ENCODE measurements at regions not wholly inside any gene's neighbourhood (a gene's known extent, or its start where the extent isn't known, plus 50 kb on each side); places are given as distances from the start of the nearest gene placed in this dataset.

DNA sequence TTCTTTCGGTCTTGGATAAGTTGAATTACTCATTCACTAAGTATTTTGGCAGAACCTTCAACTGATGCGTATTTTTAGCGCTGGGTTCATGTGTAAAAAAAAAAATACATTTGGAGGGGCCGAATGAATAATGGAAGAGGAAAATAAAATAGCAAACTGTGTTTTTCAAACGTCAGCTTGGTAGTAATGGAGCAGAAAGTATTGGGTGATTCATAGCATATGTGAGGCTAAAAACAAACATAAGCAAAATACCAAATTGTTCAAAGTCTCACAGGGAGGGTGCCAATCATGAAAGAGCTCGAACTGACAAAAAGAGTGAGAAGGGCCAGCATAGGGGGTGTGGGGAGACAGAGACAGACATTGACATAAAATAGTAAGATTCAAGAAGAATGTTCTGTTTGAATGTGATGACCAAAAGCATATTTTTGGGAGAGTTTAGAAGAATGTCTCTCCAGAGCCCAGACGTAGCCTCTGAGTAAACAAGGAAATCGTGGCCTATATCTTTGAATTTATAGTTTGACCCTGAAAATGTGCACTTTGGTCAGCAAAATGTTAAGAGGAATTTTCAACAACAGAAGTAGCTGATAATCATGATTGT, 174.9 kb upstream of the HMHB1 start:
- Histone ChIP-seq H2AK5ac (ENCODE audit: low read depth, low read length) (no peak overlapping the region), H3K23me2 (ENCODE audit: low read depth, low read length) (no peaks in the 10 kb centered on the region), H4K91ac (replicated peaks; ENCODE audit: insufficient read length, low read length) (no peak overlapping the region), H3K27ac (ENCODE audit: low read depth, low read length) (no peak overlapping the region), H4K20me1 (replicated peaks in 1 of 2; ENCODE audit: control insufficient read depth in 1 of 2, insufficient read depth in 2 of 2, low read length in 2 of 2) (no peaks in the 10 kb centered on the region), H3K56ac (replicated peaks; ENCODE audit: insufficient read length, low read depth, low read length) (no peak overlapping the region), H3K9me3 (ENCODE audit: insufficient read depth in 2 of 2, low read depth in 1 of 2, low read length in 1 of 2) (no peaks in the 10 kb centered on the region), H3K18ac (ENCODE audit: extremely low read depth, low read length) (no peak overlapping the region), H2BK20ac (ENCODE audit: low read length) (no peak overlapping the region), H3K9ac (replicated peaks in 1 of 4; ENCODE audit: extremely low read depth in 1 of 4, low read depth in 3 of 4, low read length in 3 of 4) (no peak overlapping the region), H3K79me2 (ENCODE audit: control insufficient read depth in 1 of 2, insufficient read depth in 2 of 2, low read length in 2 of 2) (no peaks in the 10 kb centered on the region), H3K4ac (replicated peaks; ENCODE audit: insufficient read length, low read depth, low read length) (no peak overlapping the region), H3K4me2 (ENCODE audit: insufficient read depth in 1 of 2, low read depth in 2 of 2, low read length in 2 of 2) (no peak overlapping the region), H3K4me3 (ENCODE audit: extremely low read depth in 1 of 4, insufficient read depth in 2 of 4, low read depth in 3 of 4, low read length in 4 of 4) (no peak overlapping the region), H3K27me3 (replicated peaks in 1 of 4; ENCODE audit: control insufficient read depth in 3 of 4, extremely low read depth in 1 of 4, insufficient read depth in 3 of 4, low read length in 3 of 4) (no peaks in the 10 kb centered on the region), H4K5ac (ENCODE audit: insufficient read length, low read depth, low read length) (no peak overlapping the region), H3K79me1 (ENCODE audit: low read depth, low read length) (no peaks in the 10 kb centered on the region), H2BK5ac (ENCODE audit: low read depth, low read length) (no peak overlapping the region), H2BK120ac (replicated peaks; ENCODE audit: low read depth, low read length) (no peak overlapping the region), H2BK12ac (ENCODE audit: low read depth, low read length) (no peak overlapping the region), H3K36me3 (ENCODE audit: control insufficient read depth in 2 of 4, insufficient read depth in 4 of 4, low read length in 3 of 4) (no peaks in the 10 kb centered on the region), H3K23ac (ENCODE audit: insufficient read length) (no peak overlapping the region), H2AFZ (ENCODE audit: low read length) (no peak overlapping the region), H2BK15ac (ENCODE audit: low read length) (no peak overlapping the region), H4K8ac (ENCODE audit: extremely low read depth, insufficient read depth, low read length) (no peak overlapping the region), H3K4me1 (replicated peaks in 1 of 4; ENCODE audit: control insufficient read depth in 3 of 4, insufficient read depth in 4 of 4, low read length in 3 of 4) (peaks cover 0 to 5% (median 0%) of the 10 kb centered on the region in 4 experiments; a peak in 1 of 7 replicates), H3K14ac (ENCODE audit: insufficient read length) (no peak overlapping the region)
- TF ChIP-seq YY1 (IDR thresholded peaks at IDR 0.05; ENCODE audit: low read depth, low read length) = no peak
- no peak for TF ChIP-seq POLR2A (IDR thresholded peaks at IDR 0.05; ENCODE audit: control extremely low read depth in 1 of 2, low read depth in 2 of 2, low read length in 2 of 2)
- no peak for TF ChIP-seq SIN3A (conservative IDR thresholded peaks at IDR 0.05 in 1 of 2, IDR thresholded peaks at IDR 0.05 in 1 of 2; ENCODE audit: low read depth in 1 of 2, low read length in 2 of 2)
- TF ChIP-seq CBX8 (IDR thresholded peaks at IDR 0.05; ENCODE audit: borderline replicate concordance, low read depth, low read length) = no peak
- no peak for TF ChIP-seq CTBP2 (IDR thresholded peaks at IDR 0.05; ENCODE audit: borderline replicate concordance, insufficient read depth, insufficient read length, low read length)
- TF ChIP-seq RNF2 (IDR thresholded peaks at IDR 0.05; ENCODE audit: borderline replicate concordance, low read depth, low read length, missing control alignments, poor library complexity, severe bottlenecking) = no peak
- TF ChIP-seq POLR2AphosphoS5 (IDR thresholded peaks at IDR 0.05; ENCODE audit: low read depth, low read length) = no peak
- DNase-seq (ENCODE audit: low read depth in 1 of 2, low spot score in 2 of 2) = no peak
- POLR2A ChIA-PET (ENCODE audit: partially characterized antibody) = no interaction called here
- CTCF ChIA-PET (ENCODE audit: partially characterized antibody) = interaction anchor here (0.6 to 1.4 kb wide), 3 partner anchors 18 to 584 kb away, joined by 3 to 4 read pairs (median 3); no protein-coding TSS in a partner anchor
- WGBS, 2 experiments (ENCODE audit: extremely low coverage in 1 of 2, insufficient coverage in 1 of 2, insufficient read length in 1 of 2, insufficient replicate concordance in 2 of 2, low coverage in 1 of 2, low lambda C conversion rate in 2 of 2, missing lambda C conversion rate in 1 of 2) = 88% methylated on average over 8 of the region's 8 CpGs; no CpG with 5 or more reads in 1 of the 2 experiments
- no peak for FAIRE-seq
